HCT116 (cell line): ENCODE measurements at regions not wholly inside any gene's neighbourhood (a gene's known extent, or its start where the extent isn't known, plus 50 kb on each side); places are given as distances from the start of the nearest gene placed in this dataset.

Experiments
- ATAC-seq: fragments of 200-7000 bp; cut with Tn5 transposase; 2 replicates; pipeline ENCODE4 v1.9.1; 2020; ENCODE audit warnings: mild to moderate bottlenecking, moderate library complexity
- BruUV-seq: library from RNA; stranded (reverse); fragments of 400-500 nt; replicated peaks from 2 replicates; lab custom pipeline; 2021; lab: Mats Ljungman, UMichigan
- CTCF ChIA-PET: fragments of 300-600 bp; sonication (Branson Sonifier 250); formaldehyde crosslinking; loops from one replicate; lab custom pipeline; 2021; ENCODE audit warnings: antibody characterized with exemption; lab: Charles Lee
- POLR2A ChIA-PET: fragments of 300-600, 350-600 bp; sonication (Branson Sonifier 250); formaldehyde crosslinking; loops from one replicate; lab custom pipeline; 2021; ENCODE audit warnings: antibody characterized with exemption; lab: Charles Lee
- RAD21 ChIA-PET, 2 experiments: fragments of 300-600 bp; sonication (Branson Sonifier 250); formaldehyde crosslinking; loops; one replicate each; lab custom pipeline; 2023; ENCODE audit warnings: low total read pairs in 2 of 2; ENCODE audit not compliant: uncharacterized antibody in 2 of 2, unreplicated experiment in 2 of 2, low non-redundant PET in 1 of 2; lab: Charles Lee
- DNase-seq: peaks from one replicate; pipeline ENCODE4 v3.0.0-alpha.2; 2010; ENCODE audit warnings: low read depth, low spot score
- H2AFZ ChIP-seq: fragments of 200-600 bp; shearing (Covaris generic), sonication (generic); 2 replicates; pipeline ENCODE4 v1.6.1; 2017; ENCODE audit warnings: low read depth, mixed run types, mixed read lengths, antibody characterized with exemption, low read length; ENCODE audit not compliant: poor library complexity, severe bottlenecking
- H3K27ac ChIP-seq: 2 replicates; pipeline ENCODE4 v1.5.1; 2012; ENCODE audit warnings: low read depth, low read length
- H3K27me3 ChIP-seq: fragments of 200-600 bp; sonication (generic); 2 replicates; pipeline ENCODE4 v1.6.1; 2016; ENCODE audit warnings: mixed run types, low read length, mixed read lengths; ENCODE audit not compliant: insufficient read depth
- H3K36me3 ChIP-seq, 2 experiments: fragments of 200-500 bp in 1 of 2; fragments of 200-600 bp in 1 of 2; sonication (Bioruptor generic) in 1 of 2; sonication (generic) in 1 of 2; 2 replicates each; pipeline versions ENCODE4 v1.5.1 to v1.6.1; 2014 to 2016; ENCODE audit warnings: low read length in 2 of 2, inconsistent platforms in 1 of 2, mixed read lengths in 1 of 2, mixed run types in 1 of 2; ENCODE audit not compliant: insufficient read depth in 2 of 2, control insufficient read depth in 1 of 2
- H3K4me1 ChIP-seq, 2 experiments: fragments of 200-600 bp in 1 of 2; sonication (generic) in 1 of 2; 2 replicates each; pipeline versions ENCODE4 v1.5.1 to v1.6.1; 2012 to 2017; ENCODE audit warnings: low read length in 2 of 2, inconsistent platforms in 1 of 2, mild to moderate bottlenecking in 1 of 2, mixed read lengths in 1 of 2, mixed run types in 1 of 2, moderate library complexity in 1 of 2; ENCODE audit not compliant: insufficient read depth in 2 of 2, control insufficient read depth in 1 of 2
- H3K4me2 ChIP-seq: fragments of 200-600 bp; sonication (generic); 2 replicates; pipeline ENCODE4 v1.6.1; 2017; ENCODE audit warnings: mixed run types, low read length, mixed read lengths
- H3K4me3 ChIP-seq, 2 experiments: fragments of 200-600 bp in 1 of 2; sonication (generic) in 1 of 2; replicated peaks in 1 of 2; 2 replicates each; pipeline ENCODE4 v1.5.1; 2011 to 2016; ENCODE audit warnings: low read length in 2 of 2, control low read depth in 1 of 2, low read depth in 1 of 2, mild to moderate bottlenecking in 1 of 2, mixed read lengths in 1 of 2, mixed run types in 1 of 2
- H3K79me2 ChIP-seq: fragments of 200-600 bp; sonication (generic); 2 replicates; pipeline ENCODE4 v1.6.1; 2017; ENCODE audit warnings: mild to moderate bottlenecking, mixed run types, low read length, moderate library complexity, mixed read lengths; ENCODE audit not compliant: insufficient read depth
- H3K9ac ChIP-seq: fragments of 200-600 bp; sonication (generic); 2 replicates; pipeline ENCODE4 v1.6.1; 2016; ENCODE audit warnings: low read length, mixed read lengths
- H3K9me2 ChIP-seq: fragments of 200-600 bp; sonication (generic), shearing (Covaris generic); 2 replicates; pipeline ENCODE4 v1.6.1; 2017; ENCODE audit warnings: mixed run types, mild to moderate bottlenecking, moderate library complexity; ENCODE audit not compliant: insufficient read depth
- H3K9me3 ChIP-seq, 2 experiments: fragments of 200-500 bp in 1 of 2; fragments of 200-600 bp in 1 of 2; sonication (Bioruptor generic) in 1 of 2; sonication (generic) in 1 of 2; 2 replicates each; pipeline ENCODE4 v1.6.1; 2014 to 2017; ENCODE audit warnings: low read length in 2 of 2, mixed read lengths in 2 of 2, inconsistent platforms in 1 of 2, low read depth in 1 of 2, mild to moderate bottlenecking in 1 of 2, mixed run types in 1 of 2, moderate library complexity in 1 of 2; ENCODE audit not compliant: control insufficient read depth in 1 of 2, insufficient read depth in 1 of 2
- H4K20me1 ChIP-seq: fragments of 200-600 bp; sonication (generic), shearing (Covaris generic); 2 replicates; pipeline ENCODE4 v1.6.1; 2017; ENCODE audit warnings: mixed run types, mild to moderate bottlenecking, moderate library complexity; ENCODE audit not compliant: insufficient read depth
- CBX3 ChIP-seq: IDR thresholded peaks from 2 replicates; pipeline ENCODE4 v1.6.1; 2012; ENCODE audit warnings: low read depth
- EGR1 ChIP-seq: IDR thresholded peaks from 2 replicates; pipeline ENCODE4 v1.6.1; 2012; ENCODE audit warnings: low read depth
- EZH2 ChIP-seq: fragments of 200-600 bp; sonication (generic); IDR thresholded peaks from 2 replicates; pipeline ENCODE4 v1.6.1; 2017; ENCODE audit warnings: antibody characterized with exemption, mixed run types
- EZH2phosphoT487 ChIP-seq: fragments of 200-600 bp; IDR thresholded peaks from 2 replicates; pipeline ENCODE4 v1.6.1; 2018; ENCODE audit warnings: antibody characterized with exemption, borderline replicate concordance
- FOSL1 ChIP-seq: IDR thresholded peaks from 2 replicates; pipeline ENCODE4 v1.6.1; 2012; ENCODE audit warnings: low read depth
- MAX ChIP-seq: IDR thresholded peaks from 2 replicates; pipeline ENCODE4 v1.6.1; 2012
- POLR2A ChIP-seq: IDR thresholded peaks from 2 replicates; pipeline ENCODE4 v1.7.0; 2011; ENCODE audit warnings: borderline replicate concordance; ENCODE audit not compliant: insufficient read depth, insufficient read length; ENCODE audit errors: extremely low read depth
- RAD21 ChIP-seq: IDR thresholded peaks from 2 replicates; pipeline ENCODE4 v1.6.1; 2012; ENCODE audit warnings: low read depth, mild to moderate bottlenecking
- REST ChIP-seq: IDR thresholded peaks from 2 replicates; pipeline ENCODE4 v1.6.1; 2012; ENCODE audit warnings: low read depth
- SP1 ChIP-seq: IDR thresholded peaks from 2 replicates; pipeline ENCODE4 v1.6.1; 2012; ENCODE audit warnings: low read depth
- intact Hi-C: fragments of 100-400 bp; cut with micrococcal nuclease; formaldehyde crosslinking; loops from 2 replicates; pipeline ENCODE4 v1.10.0; 2022

GRCh38 chr18:68557183-68557582 lies 157.7 kb downstream of the TMX3 start:
- Histone ChIP-seq H3K4me2 (no peak overlapping the region), H2AFZ (no peak overlapping the region), H3K36me3 (no peaks in the 10 kb centered on the region), H4K20me1 (no peaks in the 10 kb centered on the region), H3K4me1 (no peaks in the 10 kb centered on the region), H3K9me3 (peaks cover 0 to 5% of the 10 kb centered on the region in 2 experiments; a peak in 2 of 4 replicates), H3K9me2 (no peaks in the 10 kb centered on the region), H3K79me2 (no peaks in the 10 kb centered on the region), H3K27ac (no peak overlapping the region), H3K9ac (no peak overlapping the region), H3K27me3 (no peaks in the 10 kb centered on the region), H3K4me3 (no peak overlapping the region)
- ATAC-seq: no peak
- POLR2A ChIA-PET: no interaction called here
- intact Hi-C loops: no loop called here
- no peak for DNase-seq
- TF ChIP-seq EGR1 (no peak), MAX (no peak), POLR2A (no peak), RAD21 (no peak)
- CTCF ChIA-PET: no interaction called here
- RAD21 ChIA-PET: no interaction called here
- BruUV-seq: no TSS peak

- Histone ChIP-seq H3K4me2 (no peak overlapping the region), H2AFZ (no peak overlapping the region), H3K4me1 (no peaks in the 10 kb centered on the region), H3K36me3 (no peaks in the 10 kb centered on the region), H4K20me1 (no peaks in the 10 kb centered on the region), H3K9me3 (peaks cover 0 to 5% of the 10 kb centered on the region in 2 experiments; a peak in 2 of 4 replicates), H3K79me2 (no peaks in the 10 kb centered on the region), H3K4me3 (no peak overlapping the region), H3K9ac (no peak overlapping the region), H3K9me2 (no peaks in the 10 kb centered on the region), H3K27me3 (no peaks in the 10 kb centered on the region), H3K27ac (no peak overlapping the region)
- intact Hi-C loops: no loop called here
- POLR2A ChIA-PET: no interaction called here
- TF ChIP-seq REST (no peak), EGR1 (no peak), CBX3 (no peak), EZH2phosphoT487 (no peak), EZH2 (no peak), FOSL1 (no peak), SP1 (no peak), RAD21 (no peak)
- no TSS peak for BruUV-seq
- RAD21 ChIA-PET: no interaction called here
- ATAC-seq: no peak
- no peak for DNase-seq
- CTCF ChIA-PET: no interaction called here
Measured at GRCh38 chr18:68555879-68556301, 159.0 kb downstream of the TMX3 start.
